Heart left ventricle (tissue), 16 donors: ENCODE measurements at regions not wholly inside any gene's neighbourhood (a gene's known extent, or its start where the extent isn't known, plus 50 kb on each side); places are given as distances from the start of the nearest gene placed in this dataset.

Experiments used
- ATAC-seq, 4 donors: fragments of 200-7000 bp; cut with Tn5 transposase; one replicate each; pipeline ENCODE4 v1.9.1; 2020 to 2022; ENCODE audit warnings: moderate library complexity in 4 of 4, mild to moderate bottlenecking in 3 of 4, moderate number of reproducible peaks in 1 of 4
- DNase-seq, 5 donors: peaks; one replicate each; pipeline ENCODE4 v3.0.0-alpha.2; 2020
- H3K27ac ChIP-seq, 12 donors: fragments of 200-600 bp; sonication (generic) in 4 of 12; one replicate each; pipeline versions ENCODE4 v1.5.0 to v1.8.0; 2016 to 2022; ENCODE audit warnings: mild to moderate bottlenecking in 2 of 12
- H3K27me3 ChIP-seq, 9 donors: fragments of 200-600 bp; sonication (generic) in 2 of 9; one replicate each; pipeline versions ENCODE4 v1.5.1 to v1.8.0; 2016 to 2022; ENCODE audit warnings: mild to moderate bottlenecking in 3 of 9
- H3K36me3 ChIP-seq, 9 donors: fragments of 200-600 bp; sonication (generic) in 2 of 9; one replicate each; pipeline versions ENCODE4 v1.5.0 to v1.8.0; 2018 to 2022; ENCODE audit warnings: mild to moderate bottlenecking in 2 of 9
- H3K4me1 ChIP-seq, 12 donors: fragments of 200-600 bp; sonication (generic) in 4 of 12; one replicate each; pipeline versions ENCODE4 v1.5.0 to v1.8.0; 2016 to 2022; ENCODE audit warnings: mild to moderate bottlenecking in 3 of 12
- H3K4me3 ChIP-seq, 12 donors: fragments of 200-600 bp; sonication (generic) in 4 of 12; one replicate each; pipeline versions ENCODE4 v1.5.0 to v1.8.0; 2017 to 2022; ENCODE audit warnings: mild to moderate bottlenecking in 9 of 12, moderate library complexity in 4 of 12
- H3K9me3 ChIP-seq, 12 donors: fragments of 200-600 bp; sonication (generic) in 4 of 12; one replicate each; pipeline versions ENCODE4 v1.5.0 to v1.8.0; 2016 to 2022; ENCODE audit warnings: mild to moderate bottlenecking in 1 of 12
- POLR2A ChIP-seq, 2 donors: fragments of 450-650 bp; IDR thresholded peaks; one replicate each; pipeline ENCODE4 v1.6.1; 2017; ENCODE audit warnings: antibody characterized with exemption in 2 of 2, mild to moderate bottlenecking in 2 of 2, moderate library complexity in 2 of 2
- WGBS, 4 donors: extraction: QIAGEN DNeasy Blood & Tissue Kit in 2 of 4; methylation state at CpG; one replicate each; pipeline versions ENCODE4 v1.1.5 to v1.1.7; 2013 to 2018; 5-methylcytosine and 5-hydroxymethylcytosine counted together
- intact Hi-C, 10 donors: fragments of 100-400 bp; cut with DNase I; formaldehyde crosslinking; loops; one replicate each; pipeline versions ENCODE4 v1.11.1 to v1.14.2; 2022
- TF ChIP-seq, protein P1 (sequence below), 12 donors: fragments of 200-600 bp; sonication (generic) in 4 of 12; IDR thresholded peaks; one replicate each; pipeline versions ENCODE4 v1.5.0 to v1.8.0; 2018 to 2022; ENCODE audit warnings: antibody characterized with exemption in 12 of 12, mild to moderate bottlenecking in 5 of 12
- donor health status: ischemic (EF 13 %, LVEDD 7.1; RV severe dilation, severe dysfunction).
- donor health status: healthy with polysubstance abuse.
- donor health status: DM: no; HTN: yes; CAD: no.
- donor health status: DM: no; HTN: no; CAD: no.
- donor health status: ischemic (EF 25% LVEDD 6.9; RV normal size, moderate dysfunction).
- donor health status: ischemic (EF 25% LVEDD 5.7; RV mildly dilated, moderate dysfunction).
- donor health status: healthy.
- donor health status: DM: yes; HTN: yes; CAD: no.
- donor health status: ischemic (EF 35%, LVEDD 5.7; RV mildly dilated, moderate dysfunction).
- donor health status: nonischemic (EF 11% LVEDD 7.7; RV severe dilation, severe dysfunction).
- donor health status: DM: yes; HTN: yes; CAD: no.
- donor health status: PGD.
- donor health status: ischemic (EF 29% LVEDD 5.4; RV normal size, mild dysfunction).
- donor health status: nonischemic (EF 23%, LVEDD 6.1; RV moderate dilation, normal function).

DNA sequence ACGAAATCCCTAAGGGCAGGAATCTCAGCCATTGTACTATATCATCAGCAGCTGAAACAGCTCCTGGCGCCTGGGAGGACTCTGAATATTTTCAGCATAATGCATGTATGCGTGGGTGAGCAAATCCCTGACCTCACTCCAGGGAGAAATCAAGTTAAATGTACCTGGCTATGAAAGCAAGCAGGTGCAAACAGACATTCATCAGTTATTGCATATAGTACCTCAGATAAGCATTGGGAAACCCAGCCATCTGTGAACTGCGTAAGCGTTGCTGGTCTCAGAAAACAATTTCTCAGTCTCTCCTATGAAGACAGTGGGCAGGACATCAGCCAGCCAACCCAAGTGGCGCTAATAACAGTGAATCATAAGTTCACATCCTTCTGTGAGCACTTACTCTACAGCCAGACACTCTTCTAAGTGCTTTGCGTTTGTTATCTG is 622.6 kb downstream of the EPM2A start:
- ATAC-seq = no peak
- intact Hi-C loops = no loop called here
- H3K27ac ChIP-seq = no peak overlapping the region
- H3K36me3 ChIP-seq = no peaks in the 10 kb centered on the region
- no peak for DNase-seq
- H3K27me3 ChIP-seq = no peaks in the 10 kb centered on the region
- no peak overlapping the region for H3K4me3 ChIP-seq
- TF ChIP-seq, protein P1, sequence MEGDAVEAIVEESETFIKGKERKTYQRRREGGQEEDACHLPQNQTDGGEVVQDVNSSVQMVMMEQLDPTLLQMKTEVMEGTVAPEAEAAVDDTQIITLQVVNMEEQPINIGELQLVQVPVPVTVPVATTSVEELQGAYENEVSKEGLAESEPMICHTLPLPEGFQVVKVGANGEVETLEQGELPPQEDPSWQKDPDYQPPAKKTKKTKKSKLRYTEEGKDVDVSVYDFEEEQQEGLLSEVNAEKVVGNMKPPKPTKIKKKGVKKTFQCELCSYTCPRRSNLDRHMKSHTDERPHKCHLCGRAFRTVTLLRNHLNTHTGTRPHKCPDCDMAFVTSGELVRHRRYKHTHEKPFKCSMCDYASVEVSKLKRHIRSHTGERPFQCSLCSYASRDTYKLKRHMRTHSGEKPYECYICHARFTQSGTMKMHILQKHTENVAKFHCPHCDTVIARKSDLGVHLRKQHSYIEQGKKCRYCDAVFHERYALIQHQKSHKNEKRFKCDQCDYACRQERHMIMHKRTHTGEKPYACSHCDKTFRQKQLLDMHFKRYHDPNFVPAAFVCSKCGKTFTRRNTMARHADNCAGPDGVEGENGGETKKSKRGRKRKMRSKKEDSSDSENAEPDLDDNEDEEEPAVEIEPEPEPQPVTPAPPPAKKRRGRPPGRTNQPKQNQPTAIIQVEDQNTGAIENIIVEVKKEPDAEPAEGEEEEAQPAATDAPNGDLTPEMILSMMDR (IDR thresholded peaks at IDR 0.05) = no peak
- H3K4me1 ChIP-seq = no peaks in the 10 kb centered on the region
- WGBS, 4 donors = 87 to 89% (median 88%) methylated on average over 7 of the region's 7 CpGs
- H3K9me3 ChIP-seq = no peaks in the 10 kb centered on the region

DNA sequence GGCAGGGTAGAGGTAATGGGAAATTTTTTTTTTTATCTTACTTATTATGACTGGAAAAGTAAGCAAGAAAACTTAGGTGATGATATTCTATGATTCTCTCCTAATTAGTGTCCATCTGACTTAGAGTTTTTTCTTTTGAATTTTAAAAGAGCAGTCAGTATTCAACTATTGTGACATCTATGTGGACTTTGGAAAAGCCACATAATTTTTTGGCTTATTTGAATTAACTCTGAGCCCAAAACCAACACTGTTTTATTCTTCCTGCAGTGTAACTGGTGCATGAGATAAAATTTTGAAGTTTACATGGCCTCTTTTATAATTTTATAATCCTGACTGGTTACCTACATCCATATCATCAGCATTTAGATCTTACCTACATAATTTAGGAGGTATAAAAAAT is 619.7 kb downstream of the EPM2A start:
- H3K4me3 ChIP-seq = no peak overlapping the region
- TF ChIP-seq, protein P1 (IDR thresholded peaks at IDR 0.05) = no peak
- TF ChIP-seq POLR2A (IDR thresholded peaks at IDR 0.05) = no peak
- no peaks in the 10 kb centered on the region for H3K9me3 ChIP-seq
- no peaks in the 10 kb centered on the region for H3K36me3 ChIP-seq
- ATAC-seq (no peak), DNase-seq (no peak)
- no peaks in the 10 kb centered on the region for H3K4me1 ChIP-seq
- H3K27me3 ChIP-seq = no peaks in the 10 kb centered on the region
- H3K27ac ChIP-seq = no peak overlapping the region
- intact Hi-C loops = no loop called here

DNA sequence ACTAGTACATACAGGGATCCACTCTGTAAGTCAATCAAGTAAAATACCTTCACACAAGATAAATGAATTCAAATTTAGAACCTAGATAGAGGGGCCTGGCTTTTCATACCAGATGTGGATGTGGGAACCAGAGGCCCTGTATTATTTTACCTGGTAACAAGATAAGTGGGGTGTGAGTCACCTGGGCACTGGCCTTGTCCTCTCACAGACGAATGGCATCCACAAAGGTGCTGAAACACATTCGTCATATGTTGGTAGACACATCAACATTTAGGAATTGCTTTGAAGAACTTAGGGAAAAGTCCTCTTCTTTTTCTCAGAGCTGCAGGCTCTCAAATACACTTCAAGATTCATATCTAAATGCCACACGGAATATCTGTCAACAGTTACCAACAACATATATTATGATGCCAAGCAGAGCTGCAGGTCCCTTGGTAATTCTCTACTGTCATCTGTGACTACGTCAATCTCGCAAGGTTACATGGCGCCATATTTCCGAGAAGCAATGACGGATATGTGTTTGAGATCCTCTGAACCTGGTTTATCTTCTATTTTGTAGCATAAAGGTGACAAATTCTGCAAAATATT is 618.6 kb downstream of the EPM2A start:
- Histone ChIP-seq H3K36me3 (no peaks in the 10 kb centered on the region), H3K4me1 (no peaks in the 10 kb centered on the region), H3K4me3 (no peak overlapping the region), H3K27me3 (no peaks in the 10 kb centered on the region), H3K9me3 (no peaks in the 10 kb centered on the region), H3K27ac (no peak overlapping the region)
- ATAC-seq (no peak), DNase-seq (no peak)
- no peak for TF ChIP-seq POLR2A (IDR thresholded peaks at IDR 0.05)
- TF ChIP-seq, protein P1 (IDR thresholded peaks at IDR 0.05) = no peak
- intact Hi-C loops = no loop called here
- WGBS, 4 donors = 76 to 77% (median 77%) methylated on average over 8 of the region's 8 CpGs

DNA sequence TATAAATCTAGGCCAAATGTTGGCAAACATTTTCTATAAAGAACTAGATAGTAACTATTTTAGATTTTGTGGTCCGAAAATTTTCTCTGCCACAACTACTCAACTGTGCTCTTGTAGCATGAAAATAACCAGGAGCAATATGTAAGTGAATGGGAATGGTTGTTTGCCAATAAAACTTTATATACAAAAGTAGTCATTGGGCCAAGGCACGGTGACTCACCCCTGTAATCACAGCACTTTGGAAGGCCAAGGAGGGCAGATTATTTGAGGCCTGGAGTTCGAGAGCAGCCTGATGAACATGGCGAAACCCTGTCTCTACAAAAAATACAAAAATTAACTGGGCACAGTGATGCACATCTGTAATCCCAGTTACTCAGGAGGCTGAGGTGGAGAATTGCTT is 617.1 kb downstream of the EPM2A start:
- Histone ChIP-seq H3K36me3 (no peaks in the 10 kb centered on the region), H3K9me3 (peaks cover 0 to 13% (median 0%) of the 10 kb centered on the region in 12 donors), H3K4me3 (no peak overlapping the region), H3K4me1 (no peaks in the 10 kb centered on the region), H3K27me3 (no peaks in the 10 kb centered on the region), H3K27ac (no peak overlapping the region)
- intact Hi-C loops = no loop called here
- no peak for TF ChIP-seq POLR2A (IDR thresholded peaks at IDR 0.05)
- TF ChIP-seq, protein P1 (IDR thresholded peaks at IDR 0.05) = no peak
- DNase-seq (no peak), ATAC-seq (no peak)
- 87 to 89% (median 87%) methylated on average over 4 of the region's 4 CpGs for WGBS, 4 donors
